ENCODE measurements at regions not wholly inside any gene's neighbourhood (a gene's known extent, or its start where the extent isn't known, plus 50 kb on each side); places are given as distances from the start of the nearest gene placed in this dataset.

GRCh38 chr2:116160657-116161056, 1653.8 kb upstream of the DDX18 start (continued):
- TF ChIP-seq CHD7 (IDR thresholded peaks at IDR 0.05; ENCODE audit: insufficient replicate concordance, low read length) (no peak), SAP30 (IDR thresholded peaks at IDR 0.05; ENCODE audit: insufficient read depth, insufficient replicate concordance, low read length) (no peak), POLR2AphosphoS5 (IDR thresholded peaks at IDR 0.05; ENCODE audit: low read depth, low read length) (no peak), MAFK (IDR thresholded peaks at IDR 0.05; ENCODE audit: low read depth, low read length) (no peak), SIRT6 (IDR thresholded peaks at IDR 0.05; ENCODE audit: low read length) (no peak), NRF1 (IDR thresholded peaks at IDR 0.05; ENCODE audit: low read depth, low read length) (no peak)

Data from H1 (cell line).